B cell (primary cell): ENCODE measurements at regions not wholly inside any gene's neighbourhood (a gene's known extent, or its start where the extent isn't known, plus 50 kb on each side); places are given as distances from the start of the nearest gene placed in this dataset.

ENCODE experiments used
- ATAC-seq: fragments of 200-7000 bp; cut with Tn5 transposase; one replicate; pipeline ENCODE4 v1.10.0; 2021; ENCODE audit warnings: low read depth, mild to moderate bottlenecking, moderate number of reproducible peaks, moderate library complexity
- CTCF ChIA-PET: fragments of 350-600 bp; sonication (Branson Sonifier 250); formaldehyde crosslinking; loops from one replicate; lab custom pipeline; 2021; ENCODE audit warnings: antibody characterized with exemption, inconsistent platforms; lab: Charles Lee
- POLR2A ChIA-PET: fragments of 350-600 bp; sonication (Branson Sonifier 250); formaldehyde crosslinking; loops from one replicate; lab custom pipeline; 2021; ENCODE audit warnings: antibody characterized with exemption; lab: Charles Lee
- DNase-seq: peaks from one replicate; pipeline ENCODE4 v3.0.0; 2013
- H2AFZ ChIP-seq: 2 replicates; pipeline ENCODE4 v1.6.1; 2012; ENCODE audit warnings: mild to moderate bottlenecking, low read depth, low read length; ENCODE audit not compliant: insufficient read depth, poor library complexity, severe bottlenecking
- H3K27ac ChIP-seq, 2 donors: 1 replicate in 1 of 2; 2 replicates in 1 of 2; pipeline ENCODE4 v1.5.1; 2012 to 2013; ENCODE audit warnings: low read length in 2 of 2, mild to moderate bottlenecking in 2 of 2, moderate library complexity in 1 of 2
- H3K27me3 ChIP-seq, 4 experiments: fragments of 200-600 bp in 1 of 4; sonication (generic) in 1 of 4; replicated peaks in 1 of 4; 1 replicate in 2 of 4; 2 replicates in 2 of 4; pipeline versions ENCODE4 v1.6.1 to v1.7.0; 2013 to 2016; ENCODE audit warnings: low read length in 3 of 4, mild to moderate bottlenecking in 2 of 4, mixed read lengths in 1 of 4, moderate library complexity in 1 of 4; ENCODE audit not compliant: insufficient read depth in 4 of 4, control insufficient read depth in 3 of 4; ENCODE audit errors: control extremely low read depth in 1 of 4
- H3K36me3 ChIP-seq, 2 experiments: replicated peaks in 1 of 2; 1 replicate in 1 of 2; 2 replicates in 1 of 2; pipeline versions ENCODE4 v1.6.1 to v1.7.1; 2013; ENCODE audit warnings: low read length in 1 of 2; ENCODE audit not compliant: insufficient read depth in 2 of 2, control insufficient read depth in 1 of 2; ENCODE audit errors: control extremely low read depth in 1 of 2, extremely low read depth in 1 of 2
- H3K4me1 ChIP-seq, 2 donors: fragments of 200-600 bp in 1 of 2; sonication (generic) in 1 of 2; 1 replicate in 1 of 2; 2 replicates in 1 of 2; pipeline versions ENCODE4 v1.5.1 to v1.6.1; 2013 to 2017; ENCODE audit warnings: low read length in 2 of 2; ENCODE audit not compliant: control insufficient read depth in 2 of 2, insufficient read depth in 2 of 2
- H3K4me2 ChIP-seq: replicated peaks from 2 replicates; pipeline ENCODE3; 2012; ENCODE audit warnings: mild to moderate bottlenecking, low read depth, low read length; ENCODE audit not compliant: poor library complexity, severe bottlenecking
- H3K4me3 ChIP-seq, 5 experiments: fragments of 200-600 bp in 1 of 5; sonication (generic) in 1 of 5; 1 replicate in 3 of 5; 2 replicates in 2 of 5; pipeline versions ENCODE4 v1.5.1 to v1.7.0; 2011 to 2016; ENCODE audit warnings: low read length in 4 of 5, mild to moderate bottlenecking in 4 of 5, low read depth in 2 of 5, control low read depth in 1 of 5, moderate library complexity in 1 of 5; ENCODE audit not compliant: insufficient read depth in 1 of 5; ENCODE audit errors: control extremely low read depth in 1 of 5, extremely low read depth in 1 of 5
- H3K79me2 ChIP-seq: fragments of 200-600 bp; sonication (generic); one replicate; pipeline ENCODE4 v1.6.0; 2016; ENCODE audit warnings: low read length; ENCODE audit not compliant: control insufficient read depth, insufficient read depth
- H3K9ac ChIP-seq: fragments of 200-600 bp; sonication (generic); 2 replicates; pipeline ENCODE4 v1.6.1; 2017; ENCODE audit warnings: mild to moderate bottlenecking, low read length, moderate library complexity
- H3K9me3 ChIP-seq, 3 donors: one replicate each; pipeline versions ENCODE4 v1.6.1 to v1.7.1; 2013; ENCODE audit warnings: low read length in 2 of 3; ENCODE audit not compliant: control insufficient read depth in 2 of 3, insufficient read depth in 1 of 3; ENCODE audit errors: control extremely low read depth in 1 of 3
- H4K20me1 ChIP-seq: 2 replicates; pipeline ENCODE4 v1.6.0; 2012; ENCODE audit warnings: mild to moderate bottlenecking, low read length; ENCODE audit not compliant: insufficient read depth, control insufficient read depth, poor library complexity, severe bottlenecking
- H3K27ac Mint-ChIP-seq: one replicate; pipeline ENCODE4 v1.8.0; 2021; ENCODE audit warnings: mixed read lengths
- H3K27me3 Mint-ChIP-seq: one replicate; pipeline ENCODE4 v1.8.0; 2021; ENCODE audit warnings: mixed read lengths
- H3K4me1 Mint-ChIP-seq: one replicate; pipeline ENCODE4 v1.8.0; 2021; ENCODE audit warnings: mixed read lengths
- H3K4me3 Mint-ChIP-seq: one replicate; pipeline ENCODE4 v1.8.0; 2021; ENCODE audit warnings: mixed read lengths
- H3K9me3 Mint-ChIP-seq: one replicate; pipeline ENCODE4 v1.8.0; 2022; ENCODE audit warnings: mixed read lengths; ENCODE audit not compliant: insufficient read depth
- EZH2 ChIP-seq: IDR thresholded peaks from 2 replicates; pipeline ENCODE4 v1.6.1; 2012; ENCODE audit warnings: borderline replicate concordance, low read depth, mild to moderate bottlenecking, moderate library complexity, low read length; ENCODE audit not compliant: insufficient read depth, poor library complexity, severe bottlenecking
- WGBS: methylation state at CpG from one replicate; pipeline ENCODE4 v1.1.5; 2013; ENCODE audit warnings: missing lambda C conversion rate; ENCODE audit not compliant: insufficient coverage; 5-methylcytosine and 5-hydroxymethylcytosine counted together
- intact Hi-C: fragments of 100-400 bp; cut with micrococcal nuclease; formaldehyde crosslinking; loops from one replicate; pipeline ENCODE4 v1.10.0; 2022
- TF ChIP-seq, protein P1 (sequence below): fragments of 200-600 bp; IDR thresholded peaks from one replicate; pipeline ENCODE4 v1.8.0; 2022; ENCODE audit warnings: antibody characterized with exemption, mild to moderate bottlenecking

GRCh38 chr18:70416496-70416895 is 127.7 kb downstream of the SOCS6 start:
- CTCF ChIA-PET = no interaction called here
- H3K36me3 ChIP-seq = no peaks in the 10 kb centered on the region
- no peak overlapping the region for H3K9ac ChIP-seq
- TF ChIP-seq, protein P1, sequence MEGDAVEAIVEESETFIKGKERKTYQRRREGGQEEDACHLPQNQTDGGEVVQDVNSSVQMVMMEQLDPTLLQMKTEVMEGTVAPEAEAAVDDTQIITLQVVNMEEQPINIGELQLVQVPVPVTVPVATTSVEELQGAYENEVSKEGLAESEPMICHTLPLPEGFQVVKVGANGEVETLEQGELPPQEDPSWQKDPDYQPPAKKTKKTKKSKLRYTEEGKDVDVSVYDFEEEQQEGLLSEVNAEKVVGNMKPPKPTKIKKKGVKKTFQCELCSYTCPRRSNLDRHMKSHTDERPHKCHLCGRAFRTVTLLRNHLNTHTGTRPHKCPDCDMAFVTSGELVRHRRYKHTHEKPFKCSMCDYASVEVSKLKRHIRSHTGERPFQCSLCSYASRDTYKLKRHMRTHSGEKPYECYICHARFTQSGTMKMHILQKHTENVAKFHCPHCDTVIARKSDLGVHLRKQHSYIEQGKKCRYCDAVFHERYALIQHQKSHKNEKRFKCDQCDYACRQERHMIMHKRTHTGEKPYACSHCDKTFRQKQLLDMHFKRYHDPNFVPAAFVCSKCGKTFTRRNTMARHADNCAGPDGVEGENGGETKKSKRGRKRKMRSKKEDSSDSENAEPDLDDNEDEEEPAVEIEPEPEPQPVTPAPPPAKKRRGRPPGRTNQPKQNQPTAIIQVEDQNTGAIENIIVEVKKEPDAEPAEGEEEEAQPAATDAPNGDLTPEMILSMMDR = no peak
- TF ChIP-seq EZH2 = no peak
- H3K27me3 Mint-ChIP-seq = peaks cover 14% of the 10 kb centered on the region
- H3K27ac Mint-ChIP-seq = no peak overlapping the region
- no peaks in the 10 kb centered on the region for H4K20me1 ChIP-seq
- no peaks in the 10 kb centered on the region for H3K4me1 ChIP-seq
- H3K9me3 ChIP-seq = no peaks in the 10 kb centered on the region
- H3K27ac ChIP-seq = no peak overlapping the region
- ATAC-seq (no peak), DNase-seq (no peak)
- WGBS = 100% methylated on average over 5 of the region's 8 CpGs
- no peak overlapping the region for H3K4me3 Mint-ChIP-seq
- H3K4me2 ChIP-seq = no peak overlapping the region
- intact Hi-C loops = no loop called here
- no peaks in the 10 kb centered on the region for H3K9me3 Mint-ChIP-seq
- POLR2A ChIA-PET = no interaction called here
- no peak overlapping the region for H3K4me3 ChIP-seq
- no peaks in the 10 kb centered on the region for H3K4me1 Mint-ChIP-seq
- no peaks in the 10 kb centered on the region for H3K79me2 ChIP-seq
- H2AFZ ChIP-seq = no peak overlapping the region
- H3K27me3 ChIP-seq = no peaks in the 10 kb centered on the region

GRCh38 chr18:70415823-70416488 is 127.1 kb downstream of the SOCS6 start:
- Histone ChIP-seq H3K27me3 (no peaks in the 10 kb centered on the region), H3K79me2 (no peaks in the 10 kb centered on the region), H3K27ac (no peak overlapping the region), H4K20me1 (no peaks in the 10 kb centered on the region), H3K36me3 (no peaks in the 10 kb centered on the region), H3K4me2 (no peak overlapping the region), H3K9me3 (no peaks in the 10 kb centered on the region), H3K9ac (no peak overlapping the region), H3K4me1 (no peaks in the 10 kb centered on the region), H2AFZ (no peak overlapping the region), H3K4me3 (no peak overlapping the region)
- Mint-ChIP-seq H3K9me3 (no peaks in the 10 kb centered on the region), H3K4me3 (no peak overlapping the region), H3K4me1 (no peaks in the 10 kb centered on the region), H3K27me3 (peaks cover 14% of the 10 kb centered on the region), H3K27ac (no peak overlapping the region)
- no peak for TF ChIP-seq EZH2
- TF ChIP-seq, protein P1 = no peak
- WGBS = 83% methylated on average over 7 of the region's 13 CpGs
- CTCF ChIA-PET = no interaction called here
- ATAC-seq = no peak
- intact Hi-C loops = no loop called here
- DNase-seq = no peak
- POLR2A ChIA-PET = no interaction called here
